ENCODE measurements at regions not wholly inside any gene's neighbourhood (a gene's known extent, or its start where the extent isn't known, plus 50 kb on each side); places are given as distances from the start of the nearest gene placed in this dataset.

- no peak for TF ChIP-seq CTCF (IDR thresholded peaks at IDR 0.05; ENCODE audit: control insufficient read depth, extremely low read depth, insufficient read depth)
- H3K4me3 ChIP-seq (ENCODE audit: low read depth, low read length) = no peak overlapping the region
- DNase-seq (ENCODE audit: low read depth) = no peak
Measured at GRCh38 chr4:62740296-62740695, 1540.2 kb downstream of the ADGRL3 start.

- TF ChIP-seq CTCF (IDR thresholded peaks at IDR 0.05; ENCODE audit: control insufficient read depth, extremely low read depth, insufficient read depth) = no peak
- DNase-seq (ENCODE audit: low read depth) = no peak
- no peak overlapping the region for H3K4me3 ChIP-seq (ENCODE audit: low read depth, low read length)
Measured at GRCh38 chr4:62717154-62717553, 1517.0 kb downstream of the ADGRL3 start.

- no peak for DNase-seq (ENCODE audit: low read depth)
- no peak overlapping the region for H3K4me3 ChIP-seq (ENCODE audit: low read depth, low read length)
- no peak for TF ChIP-seq CTCF (IDR thresholded peaks at IDR 0.05; ENCODE audit: control insufficient read depth, extremely low read depth, insufficient read depth)
Measured at GRCh38 chr4:62711575-62711974, 1511.4 kb downstream of the ADGRL3 start.

- peak; percentile 52 for TF ChIP-seq CTCF (IDR thresholded peaks at IDR 0.05; ENCODE audit: control insufficient read depth, extremely low read depth, insufficient read depth)
Measured at GRCh38 chr4:62709618-62710252, 1509.6 kb downstream of the ADGRL3 start.

GRCh38 chr4:62706423-62706822, 1506.3 kb downstream of the ADGRL3 start:
- no peak overlapping the region for H3K4me3 ChIP-seq (ENCODE audit: low read depth, low read length)
- no peak for TF ChIP-seq CTCF (IDR thresholded peaks at IDR 0.05; ENCODE audit: control insufficient read depth, extremely low read depth, insufficient read depth)
- DNase-seq (ENCODE audit: low read depth) = no peak

More at GRCh38 chr4:62709618-62710252, 1509.6 kb downstream of the ADGRL3 start:
- H3K4me3 ChIP-seq (ENCODE audit: low read depth, low read length) = no peak overlapping the region
- DNase-seq (ENCODE audit: low read depth) = peak; percentile 10

- DNase-seq (ENCODE audit: low read depth) = no peak
- no peak overlapping the region for H3K4me3 ChIP-seq (ENCODE audit: low read depth, low read length)
- no peak for TF ChIP-seq CTCF (IDR thresholded peaks at IDR 0.05; ENCODE audit: control insufficient read depth, extremely low read depth, insufficient read depth)
Measured at GRCh38 chr4:62683799-62684566, 1483.9 kb downstream of the ADGRL3 start.
